HUES6 (cell line): ENCODE measurements at regions not wholly inside any gene's neighbourhood (a gene's known extent, or its start where the extent isn't known, plus 50 kb on each side); places are given as distances from the start of the nearest gene placed in this dataset.

ENCODE experiments used
- H3K27ac ChIP-seq: 2 replicates; pipeline ENCODE4 v1.7.0; 2013; ENCODE audit warnings: low read depth, mild to moderate bottlenecking, low read length, inconsistent platforms
- H3K27me3 ChIP-seq: 2 replicates; pipeline ENCODE4 v1.6.1; 2013; ENCODE audit warnings: low read length; ENCODE audit not compliant: control insufficient read depth, insufficient read depth
- H3K36me3 ChIP-seq: 2 replicates; pipeline ENCODE4 v1.6.1; 2013; ENCODE audit warnings: low read length; ENCODE audit not compliant: control insufficient read depth, insufficient read depth
- H3K4me1 ChIP-seq: 2 replicates; pipeline ENCODE4 v1.6.1; 2013; ENCODE audit warnings: low read length; ENCODE audit not compliant: control insufficient read depth, insufficient read depth
- H3K4me3 ChIP-seq: 2 replicates; pipeline ENCODE4 v1.5.1; 2013; ENCODE audit warnings: low read depth, low read length
- H3K9ac ChIP-seq: one replicate; pipeline ENCODE4 v1.6.1; 2013; ENCODE audit warnings: mild to moderate bottlenecking, low read length
- H3K9me3 ChIP-seq: 2 replicates; pipeline ENCODE4 v1.6.1; 2013; ENCODE audit warnings: low read depth, low read length; ENCODE audit not compliant: control insufficient read depth, insufficient read depth

- H3K27me3 ChIP-seq, result no peaks in the 10 kb centered on the region
- H3K27ac ChIP-seq, result no peak overlapping the region
- H3K36me3 ChIP-seq, result no peaks in the 10 kb centered on the region
- no peak overlapping the region for H3K9ac ChIP-seq
- no peaks in the 10 kb centered on the region for H3K9me3 ChIP-seq
- H3K4me3 ChIP-seq, result no peak overlapping the region
- H3K4me1 ChIP-seq, result no peaks in the 10 kb centered on the region
Measured at GRCh38 chr2:153027533-153027932, 309.1 kb downstream of the ARL6IP6 start.

- Histone ChIP-seq H3K9me3 (peaks cover 28% of the 10 kb centered on the region), H3K9ac (no peak overlapping the region), H3K27me3 (no peaks in the 10 kb centered on the region), H3K4me1 (no peaks in the 10 kb centered on the region), H3K4me3 (no peak overlapping the region), H3K36me3 (no peaks in the 10 kb centered on the region), H3K27ac (no peak overlapping the region)
Measured at GRCh38 chr2:153020201-153020600, 301.8 kb downstream of the ARL6IP6 start.

DNA sequence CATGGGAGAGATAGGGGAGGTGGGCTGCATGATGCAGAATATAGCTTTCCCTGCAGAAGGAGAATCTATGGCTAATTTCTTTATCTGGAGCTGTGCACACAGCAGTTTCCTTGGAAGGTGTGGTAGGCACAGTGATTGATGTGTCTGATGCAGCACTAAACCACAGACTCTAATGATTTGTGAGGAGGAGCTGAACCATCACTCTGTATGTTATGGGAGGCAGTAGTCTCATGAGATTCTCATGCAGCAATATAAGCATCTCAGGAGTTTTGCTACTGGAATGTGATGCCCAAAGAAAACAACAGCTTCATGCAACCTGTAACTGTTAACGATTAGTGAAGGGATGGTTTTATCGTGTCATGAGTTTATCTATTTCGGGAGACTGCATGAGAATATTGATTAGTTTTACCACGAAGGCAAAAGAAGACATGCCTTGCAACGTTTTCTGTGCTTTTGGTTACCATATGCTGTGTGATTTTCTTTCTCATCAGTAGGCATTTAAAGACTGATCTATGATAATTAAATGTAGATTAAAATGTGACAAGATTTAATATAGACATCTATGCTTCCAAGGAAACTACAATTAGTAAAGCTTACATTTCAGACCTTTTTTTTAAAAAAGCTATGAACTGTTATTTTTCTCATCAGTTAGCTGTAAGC, 286.8 kb downstream of the ARL6IP6 start:
- Histone ChIP-seq H3K27ac (no peak overlapping the region), H3K4me1 (no peaks in the 10 kb centered on the region), H3K9me3 (no peaks in the 10 kb centered on the region), H3K27me3 (no peaks in the 10 kb centered on the region), H3K36me3 (no peaks in the 10 kb centered on the region), H3K9ac (no peak overlapping the region), H3K4me3 (no peak overlapping the region)

DNA sequence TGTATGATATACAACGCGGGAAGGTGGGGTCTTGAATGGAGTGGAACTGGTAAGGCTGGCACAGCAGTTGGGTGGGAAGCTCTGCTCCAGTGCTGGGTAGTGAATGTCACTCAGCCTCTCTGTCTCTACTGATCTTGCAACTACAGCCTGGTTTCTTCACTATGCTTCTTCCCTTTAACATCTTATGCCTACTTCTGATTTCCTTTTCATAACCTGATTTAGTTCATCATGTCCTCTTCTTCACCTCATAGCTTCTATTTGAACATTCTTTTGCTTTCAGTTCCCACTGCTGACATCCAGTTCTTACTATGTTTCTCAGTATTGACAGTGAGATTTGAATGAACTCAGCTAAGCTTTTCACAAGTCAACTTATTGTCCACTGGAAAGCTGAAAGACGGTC, 286.2 kb downstream of the ARL6IP6 start:
- no peaks in the 10 kb centered on the region for H3K27me3 ChIP-seq
- no peaks in the 10 kb centered on the region for H3K9me3 ChIP-seq
- no peak overlapping the region for H3K27ac ChIP-seq
- H3K9ac ChIP-seq, result no peak overlapping the region
- H3K4me1 ChIP-seq, result no peaks in the 10 kb centered on the region
- no peaks in the 10 kb centered on the region for H3K36me3 ChIP-seq
- no peak overlapping the region for H3K4me3 ChIP-seq

GRCh38 chr2:152974146-152974545, 255.7 kb downstream of the ARL6IP6 start:
- Histone ChIP-seq H3K36me3 (no peaks in the 10 kb centered on the region), H3K4me3 (no peak overlapping the region), H3K9me3 (peaks cover 38% of the 10 kb centered on the region)

DNA sequence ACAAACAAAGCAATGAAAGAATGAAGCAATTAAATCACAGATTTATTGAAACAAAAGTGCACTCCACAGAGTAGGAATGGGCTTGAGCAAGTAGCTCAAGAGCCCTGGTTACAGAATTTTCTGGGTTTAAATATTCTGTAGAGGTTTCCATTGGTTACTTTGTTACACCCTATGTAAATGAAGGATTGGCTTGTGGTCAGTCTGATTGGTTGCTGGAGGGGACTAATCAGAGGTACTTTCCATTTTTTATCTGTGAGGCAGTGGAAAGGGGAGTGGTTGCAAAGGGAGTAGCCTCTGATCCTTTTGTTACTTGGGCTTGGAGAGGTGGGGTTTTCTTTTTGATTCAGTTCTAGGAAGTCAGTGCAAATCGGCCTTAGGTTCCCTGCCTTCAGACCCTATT, 253.3 kb downstream of the ARL6IP6 start:
- H3K4me1 ChIP-seq, result no peaks in the 10 kb centered on the region
- H3K36me3 ChIP-seq, result no peaks in the 10 kb centered on the region
- no peaks in the 10 kb centered on the region for H3K27me3 ChIP-seq
- H3K9ac ChIP-seq, result no peak overlapping the region
- H3K4me3 ChIP-seq, result no peak overlapping the region
- H3K9me3 ChIP-seq, result peaks cover 58% of the 10 kb centered on the region
- H3K27ac ChIP-seq, result no peak overlapping the region

More at GRCh38 chr2:152974146-152974545, 255.7 kb downstream of the ARL6IP6 start:
- Histone ChIP-seq H3K27ac (no peak overlapping the region), H3K4me1 (no peaks in the 10 kb centered on the region), H3K27me3 (no peaks in the 10 kb centered on the region), H3K9ac (no peak overlapping the region)

GRCh38 chr2:152962446-152962845, 244.0 kb downstream of the ARL6IP6 start:
- no peak overlapping the region for H3K9ac ChIP-seq
- no peaks in the 10 kb centered on the region for H3K36me3 ChIP-seq
- H3K4me1 ChIP-seq, result no peaks in the 10 kb centered on the region
- H3K27me3 ChIP-seq, result no peaks in the 10 kb centered on the region
- peaks cover 8% of the 10 kb centered on the region for H3K9me3 ChIP-seq
- H3K27ac ChIP-seq, result no peak overlapping the region
- no peak overlapping the region for H3K4me3 ChIP-seq

DNA sequence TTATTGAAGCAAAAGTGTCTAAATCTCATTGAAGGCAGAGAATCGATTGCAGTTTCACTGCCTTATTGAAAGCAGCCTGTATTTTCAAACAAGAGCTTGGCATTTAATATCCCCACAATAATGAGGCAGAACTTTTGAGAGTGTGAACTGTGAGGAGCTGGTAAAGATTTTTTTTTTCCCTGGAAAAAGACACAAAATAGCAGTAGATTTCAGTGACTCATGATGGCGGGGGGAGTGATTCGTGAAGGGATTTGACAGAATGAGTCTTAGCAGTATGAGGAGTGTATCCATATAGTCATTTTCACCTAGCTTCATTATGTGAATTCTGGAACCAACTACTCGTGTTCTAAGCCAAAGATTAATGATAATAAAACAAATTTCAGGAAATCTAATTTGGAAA, 242.9 kb downstream of the ARL6IP6 start:
- Histone ChIP-seq H3K9me3 (0 out of 2 replicates have a peak, but pooled peaks cover under 1% of the 10 kb centered on the region), H3K4me1 (no peaks in the 10 kb centered on the region), H3K4me3 (no peak overlapping the region), H3K27me3 (no peaks in the 10 kb centered on the region), H3K9ac (no peak overlapping the region), H3K36me3 (no peaks in the 10 kb centered on the region), H3K27ac (no peak overlapping the region)

DNA sequence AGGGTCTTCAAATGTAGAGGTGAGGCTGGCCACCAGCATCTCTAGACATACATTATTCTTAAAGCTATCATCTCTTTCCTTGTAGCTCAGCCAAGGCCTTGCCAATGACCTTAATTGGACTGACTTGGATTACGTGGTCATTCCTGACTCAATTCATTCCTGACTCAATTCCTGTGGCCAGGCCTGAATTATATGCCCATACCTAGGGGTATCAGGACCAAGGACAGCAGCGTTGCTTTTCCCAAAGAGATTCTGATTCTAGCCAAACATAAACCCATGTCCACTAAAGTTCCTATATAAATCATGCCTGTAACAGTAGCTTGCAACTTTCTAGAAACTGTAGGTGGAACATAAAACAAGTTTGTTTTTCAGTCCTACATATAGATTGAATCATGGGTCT, 231.7 kb downstream of the ARL6IP6 start:
- H3K9ac ChIP-seq, result no peak overlapping the region
- H3K36me3 ChIP-seq, result no peaks in the 10 kb centered on the region
- no peaks in the 10 kb centered on the region for H3K4me1 ChIP-seq
- H3K27ac ChIP-seq, result no peak overlapping the region
- no peaks in the 10 kb centered on the region for H3K9me3 ChIP-seq
- no peaks in the 10 kb centered on the region for H3K27me3 ChIP-seq
- no peak overlapping the region for H3K4me3 ChIP-seq

DNA sequence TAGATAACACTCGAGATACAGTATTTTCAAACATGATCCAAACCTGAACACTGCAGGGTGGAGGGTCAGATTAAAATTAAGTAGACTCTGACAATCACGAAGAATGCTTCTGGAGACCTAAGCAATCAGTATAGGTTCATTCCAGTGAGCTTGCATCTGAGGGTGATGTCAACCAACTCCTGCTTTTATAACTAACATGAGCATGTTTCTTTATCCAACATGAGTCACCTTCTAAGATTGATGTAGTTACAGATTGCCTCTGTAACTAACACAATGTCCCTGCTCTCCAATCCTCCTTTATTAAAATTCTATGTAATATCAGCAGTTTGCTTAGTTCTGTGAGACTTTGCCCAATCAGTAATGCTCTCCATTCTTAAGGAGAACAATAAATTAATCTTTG, 225.7 kb downstream of the ARL6IP6 start:
- Histone ChIP-seq H3K4me3 (no peak overlapping the region), H3K9ac (no peak overlapping the region), H3K36me3 (no peaks in the 10 kb centered on the region), H3K9me3 (peaks cover 4% of the 10 kb centered on the region; the same call in 1 of the 2 replicates), H3K27me3 (no peaks in the 10 kb centered on the region), H3K4me1 (no peaks in the 10 kb centered on the region), H3K27ac (no peak overlapping the region)

- Histone ChIP-seq H3K36me3 (no peaks in the 10 kb centered on the region), H3K4me3 (no peak overlapping the region), H3K9me3 (peaks cover 4% of the 10 kb centered on the region; the same call in 1 of the 2 replicates), H3K9ac (no peak overlapping the region), H3K4me1 (no peaks in the 10 kb centered on the region), H3K27ac (no peak overlapping the region), H3K27me3 (no peaks in the 10 kb centered on the region)
Measured at GRCh38 chr2:152942940-152943440, 224.6 kb downstream of the ARL6IP6 start.
